Amniotic stem cell (primary cell): ENCODE measurements at regions not wholly inside any gene's neighbourhood (a gene's known extent, or its start where the extent isn't known, plus 50 kb on each side); places are given as distances from the start of the nearest gene placed in this dataset.
"Not testable (repeated sequence)": the region's sequence is repeated elsewhere in the genome, so short reads cannot be mapped to it uniquely, and the experiment has no call there.

ENCODE experiments used
- DNase-seq: peaks from one replicate; lab custom pipeline; 2025; lab: John Stamatoyannopoulos, UW

DNA sequence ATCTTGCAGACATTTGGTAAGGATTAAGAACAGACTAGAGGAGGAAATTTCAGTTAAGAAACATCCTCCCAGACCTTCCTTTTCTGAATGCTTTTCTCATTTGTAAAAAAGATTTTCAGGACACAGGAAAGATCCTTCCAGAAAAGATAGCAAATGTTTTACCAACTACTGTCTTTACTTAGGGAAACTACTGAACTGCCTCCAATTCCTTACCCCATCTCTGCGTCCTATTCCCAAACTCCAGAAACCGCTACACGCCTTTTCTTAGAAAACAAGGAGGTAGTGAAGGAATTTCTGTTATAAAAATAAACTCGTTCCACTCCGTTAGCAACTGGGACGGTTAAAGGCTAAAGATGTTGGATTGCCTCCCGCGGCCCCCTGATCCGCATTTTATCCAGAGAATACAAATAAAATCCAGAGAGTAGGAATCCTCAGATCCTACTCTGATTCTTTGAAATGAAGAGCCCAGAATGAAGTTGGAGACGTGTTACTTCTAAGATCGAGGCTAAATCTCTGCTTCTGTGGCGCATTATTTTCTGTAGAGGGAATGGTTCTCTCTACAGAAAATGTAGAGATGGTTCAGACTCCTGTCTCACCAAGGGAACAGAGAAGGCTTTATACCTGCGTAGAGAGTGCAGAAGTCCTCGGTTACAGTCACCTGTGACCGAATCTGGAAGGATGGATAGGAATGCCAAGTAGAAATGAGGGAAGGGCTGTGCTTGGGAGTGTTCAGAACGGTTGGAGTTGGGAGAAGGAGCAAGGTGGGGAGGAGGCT lies 133.0 kb downstream of the GPX5 start:
- no peak for DNase-seq

DNA sequence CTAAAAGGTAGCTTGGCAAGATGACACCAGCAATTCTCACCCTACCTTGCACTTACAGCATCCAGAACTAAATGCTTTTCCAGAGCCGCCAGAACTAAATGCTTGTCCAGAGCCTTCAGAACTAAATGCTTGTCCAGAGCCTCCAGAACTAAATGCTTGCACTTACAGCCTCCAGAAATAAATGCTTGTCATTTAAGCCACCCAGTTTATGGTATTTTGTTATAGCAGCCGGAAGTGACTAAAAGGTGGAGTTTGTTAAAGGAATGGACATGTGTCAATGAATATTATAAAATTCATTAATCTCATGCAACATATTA lies 133.5 kb downstream of the GPX5 start:
- no peak for DNase-seq

- no peak for DNase-seq
Observed at GRCh38 chr6:28661097-28661713, 135.5 kb downstream of the GPX5 start.

- DNase-seq = no peak
Observed at GRCh38 chr6:28664870-28665396, 139.3 kb downstream of the GPX5 start.

DNA sequence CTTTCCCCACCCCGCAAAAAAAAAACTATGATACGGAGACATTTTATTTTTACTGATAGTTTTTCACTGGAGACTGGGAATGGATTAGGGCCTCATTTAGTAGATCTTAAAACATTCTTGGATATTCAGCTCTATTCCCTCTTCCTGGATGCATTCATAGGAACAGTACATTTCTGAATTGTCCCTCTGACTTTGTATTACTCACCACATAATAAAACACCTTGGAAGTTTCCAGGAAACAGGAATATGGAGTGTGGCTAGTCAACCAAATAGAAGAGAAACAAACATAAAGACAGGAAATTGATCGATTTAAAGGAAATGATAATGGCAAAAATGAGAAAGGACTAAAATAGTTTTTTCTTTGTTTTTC lies 147.7 kb downstream of the GPX5 start:
- DNase-seq = no peak

- DNase-seq = no peak
Observed at GRCh38 chr6:28673787-28674671, 148.3 kb downstream of the GPX5 start.

DNA sequence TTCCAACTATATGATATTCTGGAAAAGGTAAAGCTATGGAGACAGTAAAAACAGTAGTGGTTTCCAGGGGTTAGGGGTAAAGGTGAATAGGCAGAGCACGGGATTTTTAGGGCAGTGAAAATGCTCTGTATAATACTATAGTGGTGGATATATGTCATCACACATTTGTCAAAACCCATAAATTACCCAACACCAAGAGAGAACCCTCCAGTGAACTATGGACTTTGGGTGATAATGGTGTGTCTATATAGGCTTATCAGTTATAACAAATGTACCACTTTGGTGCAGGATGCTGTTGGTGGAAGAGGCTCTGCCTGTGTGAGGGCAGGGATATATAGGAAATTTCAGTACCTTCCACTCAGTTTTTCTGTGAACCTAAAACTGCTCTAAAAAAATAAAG lies 149.9 kb downstream of the GPX5 start:
- no peak for DNase-seq

- no peak for DNase-seq
Observed at GRCh38 chr6:28682542-28682941, 156.9 kb downstream of the GPX5 start.

DNA sequence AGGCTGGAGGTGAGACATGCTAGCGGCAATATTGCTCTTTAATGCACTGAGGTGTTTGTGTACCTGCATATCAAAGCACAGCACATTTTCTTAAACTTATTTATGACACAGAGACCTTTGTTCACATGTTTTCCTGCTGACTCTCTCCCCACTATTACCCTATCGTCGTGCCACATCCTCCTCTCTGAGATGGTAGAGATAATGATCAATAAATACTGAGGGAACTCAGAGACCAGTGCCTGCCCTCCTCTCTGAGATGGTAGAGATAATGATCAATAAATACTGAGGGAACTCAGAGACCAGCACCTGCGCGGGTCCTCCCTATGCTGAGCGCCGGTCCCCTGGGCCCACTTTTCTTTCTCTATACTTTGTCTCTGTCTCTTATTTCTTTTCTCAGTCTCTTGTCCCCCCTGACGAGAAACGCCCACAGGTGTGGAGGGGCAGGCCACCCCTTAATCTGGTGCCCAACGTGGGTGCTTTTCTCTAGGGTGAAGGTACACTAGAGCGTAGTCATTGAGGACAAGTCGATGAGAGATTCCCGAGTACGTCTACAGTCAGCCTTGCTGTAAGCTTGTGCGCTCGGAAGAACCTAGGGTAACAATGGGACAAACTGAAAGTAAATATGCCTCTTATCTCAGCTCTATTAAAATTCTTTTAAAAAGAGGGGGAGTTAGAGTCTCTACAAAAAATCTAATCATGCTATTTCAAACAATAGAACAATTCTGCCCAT lies 157.4 kb downstream of the GPX5 start:
- not testable (repeated sequence) for DNase-seq

GRCh38 chr6:28683945-28684538 lies 158.4 kb downstream of the GPX5 start:
- no peak for DNase-seq

GRCh38 chr6:28685960-28686359 lies 160.3 kb downstream of the GPX5 start:
- DNase-seq = not testable (repeated sequence)

GRCh38 chr6:28686446-28687027 lies 160.9 kb downstream of the GPX5 start:
- DNase-seq = not testable (repeated sequence)

GRCh38 chr6:28687309-28687981 lies 161.8 kb downstream of the GPX5 start:
- DNase-seq = not testable (repeated sequence)

GRCh38 chr6:28691991-28692390 lies 166.3 kb downstream of the GPX5 start:
- DNase-seq = not testable (repeated sequence)

- DNase-seq = no peak
Observed at GRCh38 chr6:28693033-28693750, 167.5 kb downstream of the GPX5 start.

- no peak for DNase-seq
Observed at GRCh38 chr6:28693751-28694443, 168.2 kb downstream of the GPX5 start.

DNA sequence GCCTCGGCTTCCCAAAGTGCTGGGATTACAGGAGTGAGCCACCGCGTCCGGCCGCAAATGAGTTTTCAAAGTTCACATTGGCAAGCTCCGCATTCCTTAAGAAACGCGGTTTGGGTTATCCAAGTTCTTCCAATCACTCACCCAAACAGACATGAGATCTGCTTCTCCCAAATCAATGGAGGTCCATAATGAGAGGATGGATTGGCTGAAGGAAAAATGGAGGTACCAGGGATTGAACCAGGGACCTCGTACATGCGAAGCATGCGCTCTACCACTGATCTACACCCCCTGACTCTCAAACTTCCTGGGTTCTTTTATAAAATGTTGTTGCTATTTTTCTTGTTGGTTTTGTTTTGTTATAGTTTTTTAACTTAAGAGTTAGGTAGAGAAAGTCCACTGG lies 170.0 kb downstream of the GPX5 start:
- no peak for DNase-seq

DNA sequence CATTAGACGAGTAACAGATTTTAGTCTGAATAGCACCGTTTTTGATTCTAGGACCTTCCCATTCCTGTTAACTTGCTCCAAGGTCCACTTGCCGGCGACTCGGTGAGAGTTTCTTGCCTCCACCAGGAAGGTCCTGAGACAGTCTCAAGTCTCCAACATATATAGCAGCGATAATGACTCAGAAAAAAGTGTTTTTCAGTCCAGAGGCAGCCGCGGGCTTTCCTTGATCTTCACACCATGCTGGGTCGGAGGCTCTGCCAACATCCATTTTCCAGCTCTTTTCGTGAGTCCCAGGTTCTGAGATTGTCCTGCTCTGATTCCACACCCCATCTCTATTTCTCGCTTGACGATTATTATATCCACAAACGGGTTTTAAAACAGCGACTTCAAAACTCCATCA lies 170.5 kb downstream of the GPX5 start:
- DNase-seq = no peak

DNA sequence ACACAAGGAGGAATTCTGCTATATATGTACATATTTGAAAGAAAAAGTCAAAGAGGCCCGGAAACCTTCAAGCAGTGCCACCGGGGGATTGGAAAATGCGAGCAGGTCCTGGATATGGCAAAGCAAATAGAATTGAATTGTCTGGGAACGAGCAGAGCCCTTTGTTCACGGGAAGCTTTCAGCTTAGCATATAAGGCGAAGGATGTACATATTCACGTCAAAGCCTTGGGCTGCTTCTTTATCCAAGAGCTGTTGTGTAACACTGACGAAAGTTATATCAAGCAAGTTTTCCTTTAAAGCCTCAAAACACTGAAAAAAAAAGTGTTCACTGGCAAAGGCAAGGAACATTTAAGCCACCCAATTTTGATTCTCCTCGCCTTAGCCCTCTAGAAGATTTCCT lies 171.0 kb downstream of the GPX5 start:
- no peak for DNase-seq
